CD1c-positive myeloid dendritic cell (primary cell): ENCODE measurements at regions not wholly inside any gene's neighbourhood (a gene's known extent, or its start where the extent isn't known, plus 50 kb on each side); places are given as distances from the start of the nearest gene placed in this dataset.
"Not testable (repeated sequence)": the region's sequence is repeated elsewhere in the genome, so short reads cannot be mapped to it uniquely, and the experiment has no call there.

Experiments
- DNase-seq: peaks from one replicate; pipeline ENCODE4 v3.0.0-alpha.2; 2016; ENCODE audit errors: extremely low spot score

- no peak for DNase-seq
These were observed 132.5 kb upstream of the ID2 start for GRCh38 chr2:8549273-8549922.

DNA sequence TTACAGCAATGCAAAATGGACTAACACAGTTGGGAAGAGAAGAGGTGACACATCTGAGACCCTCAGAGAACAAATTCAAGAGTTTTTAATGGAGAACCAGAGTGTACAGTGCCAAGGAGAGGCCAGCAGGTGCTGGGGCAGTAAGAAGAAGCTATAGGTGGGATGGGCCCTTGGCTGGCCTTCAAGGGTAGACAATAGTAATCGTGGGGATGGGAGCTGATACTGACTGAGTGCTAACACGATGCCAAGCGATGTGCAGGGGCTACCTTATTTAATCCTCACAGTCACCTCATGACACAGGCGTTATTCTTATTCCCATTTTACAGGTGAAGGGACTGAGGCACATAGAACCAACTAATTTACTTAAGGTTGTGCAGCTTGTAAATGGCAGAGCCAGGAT lies 131.9 kb upstream of the ID2 start:
- no peak for DNase-seq

- no peak for DNase-seq
These were observed 131.4 kb upstream of the ID2 start for GRCh38 chr2:8550481-8550880.

- no peak for DNase-seq
These were observed 130.8 kb upstream of the ID2 start for GRCh38 chr2:8550937-8551621.

DNA sequence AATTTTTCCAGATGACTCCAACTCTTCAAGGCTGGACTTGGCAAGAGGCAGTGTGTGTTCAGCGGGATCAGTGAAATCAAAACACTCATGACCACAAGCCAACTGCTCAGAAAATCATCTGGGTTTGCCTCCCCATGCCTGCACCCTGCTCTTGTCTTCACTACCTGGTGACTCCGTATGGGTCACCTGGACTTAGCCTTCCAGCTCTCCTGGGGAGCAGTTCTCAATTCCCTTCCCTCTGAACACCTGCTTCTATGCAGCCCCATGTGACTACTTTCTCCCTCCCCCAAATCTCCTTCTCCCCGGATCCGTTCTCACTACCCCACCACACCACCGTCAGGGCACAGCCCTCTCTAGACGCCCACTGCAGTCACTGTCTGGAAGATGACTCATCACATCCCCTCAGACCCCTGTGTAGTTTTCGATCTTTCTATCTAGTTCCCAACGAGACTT lies 130.2 kb upstream of the ID2 start:
- DNase-seq, result peak; percentile 28

GRCh38 chr2:8552293-8552801 lies 129.5 kb upstream of the ID2 start:
- DNase-seq, result no peak

DNA sequence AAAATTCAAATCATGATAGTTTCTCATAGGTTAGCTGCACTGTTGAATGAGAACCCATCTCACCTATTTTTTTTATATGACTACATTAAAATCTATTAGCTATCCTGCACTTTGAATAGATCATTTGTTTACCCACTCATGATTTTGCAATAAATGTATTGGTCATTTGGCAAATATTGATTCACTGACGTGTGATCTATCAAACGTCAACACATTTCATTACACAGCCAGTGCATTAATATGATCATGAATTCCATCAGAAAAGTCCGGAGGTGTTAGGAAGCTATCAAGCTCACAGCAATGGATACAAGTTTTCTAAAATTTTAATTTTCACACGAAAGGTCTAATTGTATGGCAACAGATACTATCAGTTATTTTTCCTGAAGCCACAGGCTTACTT lies 128.2 kb upstream of the ID2 start:
- DNase-seq, result no peak

DNA sequence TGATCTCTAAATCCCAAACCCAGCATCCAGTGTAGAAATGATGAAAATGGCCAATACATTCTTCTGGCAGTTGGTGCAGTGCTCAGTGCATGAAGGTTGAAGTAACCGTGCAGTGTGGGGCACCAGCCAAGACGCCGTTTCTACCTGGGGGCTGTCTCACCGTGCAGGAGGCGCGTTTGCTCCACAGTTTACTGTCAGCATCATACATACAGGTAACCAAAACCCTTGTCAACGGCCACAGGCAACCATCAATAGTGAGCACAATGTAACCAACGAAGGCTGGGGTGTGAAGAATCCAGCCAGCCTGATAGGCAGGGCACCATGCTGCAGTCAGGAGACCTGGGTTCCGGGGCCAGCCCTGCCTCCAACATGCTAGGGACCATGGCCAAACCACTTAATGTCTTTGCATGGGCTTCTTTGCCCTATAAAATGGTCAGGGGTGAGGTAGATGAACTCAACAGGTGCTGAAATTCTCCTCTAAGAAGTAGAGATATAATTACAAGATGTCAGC lies 127.5 kb upstream of the ID2 start:
- no peak for DNase-seq

DNA sequence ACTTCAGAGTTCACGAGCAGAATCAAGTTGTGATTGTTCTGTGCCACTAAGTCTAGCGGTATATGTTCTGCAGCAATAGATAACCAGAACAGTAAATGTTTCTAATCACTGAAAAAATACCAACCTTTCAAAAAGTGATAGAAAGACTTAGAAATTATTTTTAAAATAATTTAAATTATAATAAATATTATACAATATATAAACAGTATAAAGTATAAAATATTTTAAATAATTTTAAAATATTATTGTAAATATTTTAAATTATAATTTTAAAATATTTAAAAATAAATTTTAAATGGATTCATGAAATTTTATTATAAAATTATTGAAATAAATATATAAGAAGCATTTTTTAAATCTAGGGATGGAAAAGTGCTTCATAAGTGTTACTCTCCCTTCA lies 126.3 kb upstream of the ID2 start:
- no peak for DNase-seq

DNA sequence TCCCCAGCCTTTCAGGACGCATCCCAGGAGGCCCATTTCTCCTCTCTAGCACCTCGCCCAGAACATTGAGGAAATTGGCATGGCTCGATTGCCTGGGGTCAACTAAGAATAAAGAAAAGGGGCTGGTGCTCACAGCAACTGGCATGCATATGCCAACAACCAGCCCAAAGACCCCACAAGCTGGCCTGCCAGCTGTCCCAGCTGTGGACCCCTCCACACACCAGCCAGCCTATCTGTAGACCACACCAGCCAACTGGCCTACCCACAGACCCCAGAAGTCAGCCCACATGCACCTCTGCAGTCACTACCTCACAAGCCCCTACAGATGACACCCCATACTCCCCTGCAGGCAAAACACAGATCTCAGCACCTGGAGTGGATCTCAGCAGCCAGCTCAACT lies 123.8 kb upstream of the ID2 start:
- no peak for DNase-seq

DNA sequence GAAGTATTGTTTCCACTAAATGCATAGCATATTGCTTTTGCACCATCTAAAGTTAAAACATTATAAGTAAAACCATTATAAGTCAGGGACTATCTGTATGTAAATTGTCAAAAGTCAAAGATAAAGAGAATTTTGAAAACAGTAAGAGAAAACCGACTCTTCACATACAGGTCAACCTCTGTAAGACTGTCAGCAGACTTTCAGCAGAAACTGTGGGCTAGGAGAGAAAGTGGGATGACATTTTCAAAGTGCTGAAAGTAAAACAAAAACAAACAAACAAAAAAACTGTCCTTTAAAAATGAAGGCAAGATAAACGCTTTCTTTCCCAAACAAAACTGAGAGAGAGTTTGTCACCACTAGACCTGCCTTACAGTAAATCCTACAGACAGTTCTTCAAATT lies 122.9 kb upstream of the ID2 start:
- DNase-seq, result no peak

GRCh38 chr2:8559805-8560204 lies 122.1 kb upstream of the ID2 start:
- no peak for DNase-seq

GRCh38 chr2:8561692-8562091 lies 120.2 kb upstream of the ID2 start:
- DNase-seq, result not testable (repeated sequence)

GRCh38 chr2:8563814-8564474 lies 117.9 kb upstream of the ID2 start:
- DNase-seq, result no peak

- no peak for DNase-seq
These were observed 117.4 kb upstream of the ID2 start for GRCh38 chr2:8564475-8564874.

DNA sequence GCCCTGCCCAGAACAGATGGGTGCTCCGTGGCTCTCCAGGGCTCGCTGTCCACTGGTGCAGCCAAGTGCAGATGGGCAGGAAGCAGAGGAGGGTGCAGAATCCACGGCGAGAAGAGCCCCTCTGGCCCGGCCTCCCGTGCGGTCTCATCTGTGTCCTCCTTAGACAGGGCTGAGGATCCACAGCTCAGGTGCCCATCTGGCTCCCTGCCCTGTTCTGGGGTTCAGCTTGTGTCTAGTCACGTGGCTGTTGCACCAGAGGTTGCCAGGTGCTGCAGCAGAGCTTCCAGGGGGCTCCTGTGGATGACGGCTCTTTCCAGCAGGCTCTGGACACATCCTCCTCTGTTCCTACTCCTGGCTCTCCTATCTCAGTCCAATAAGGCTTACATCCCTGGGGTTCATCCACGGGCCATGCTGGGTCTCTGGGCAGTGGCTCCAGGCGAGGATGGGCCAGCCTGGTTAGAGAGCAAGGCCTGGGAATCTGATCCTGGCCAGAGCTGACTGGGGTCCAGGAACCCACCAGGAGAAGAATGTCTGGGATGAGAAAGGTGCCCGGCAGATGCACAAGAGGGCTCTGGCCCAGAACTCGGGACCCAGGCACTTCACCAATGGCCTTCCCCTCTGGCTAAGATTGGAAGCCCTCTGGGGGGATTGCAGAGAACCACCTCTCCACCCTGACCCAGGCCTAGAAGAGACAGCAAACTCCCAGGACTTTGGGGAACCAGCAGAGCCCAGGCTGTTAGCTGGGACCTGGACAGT lies 116.3 kb upstream of the ID2 start:
- no peak for DNase-seq

DNA sequence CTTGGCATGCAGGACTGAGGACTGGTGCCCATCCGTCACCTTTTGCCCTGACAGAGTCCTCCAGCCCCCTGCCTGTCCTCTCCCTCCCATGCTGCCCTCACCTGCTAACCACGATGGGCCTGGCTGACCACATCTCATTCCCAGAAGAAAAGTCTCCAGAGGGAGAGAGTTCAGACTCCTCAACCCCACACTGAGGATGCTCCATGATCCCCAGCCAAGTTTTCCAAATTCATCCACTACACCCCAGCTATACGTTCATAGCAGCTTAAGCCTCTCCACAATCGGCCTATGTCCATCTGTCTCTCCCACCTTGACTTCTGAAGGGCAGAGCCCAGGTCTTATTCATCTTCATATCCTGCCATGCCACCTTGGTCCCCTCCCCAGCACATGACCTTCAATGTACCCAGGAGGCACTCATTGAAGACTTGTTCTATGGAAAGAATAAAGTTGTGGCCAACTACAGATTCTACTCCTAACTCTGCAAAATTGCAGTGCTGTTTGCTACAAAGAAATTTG lies 115.6 kb upstream of the ID2 start:
- DNase-seq, result no peak

DNA sequence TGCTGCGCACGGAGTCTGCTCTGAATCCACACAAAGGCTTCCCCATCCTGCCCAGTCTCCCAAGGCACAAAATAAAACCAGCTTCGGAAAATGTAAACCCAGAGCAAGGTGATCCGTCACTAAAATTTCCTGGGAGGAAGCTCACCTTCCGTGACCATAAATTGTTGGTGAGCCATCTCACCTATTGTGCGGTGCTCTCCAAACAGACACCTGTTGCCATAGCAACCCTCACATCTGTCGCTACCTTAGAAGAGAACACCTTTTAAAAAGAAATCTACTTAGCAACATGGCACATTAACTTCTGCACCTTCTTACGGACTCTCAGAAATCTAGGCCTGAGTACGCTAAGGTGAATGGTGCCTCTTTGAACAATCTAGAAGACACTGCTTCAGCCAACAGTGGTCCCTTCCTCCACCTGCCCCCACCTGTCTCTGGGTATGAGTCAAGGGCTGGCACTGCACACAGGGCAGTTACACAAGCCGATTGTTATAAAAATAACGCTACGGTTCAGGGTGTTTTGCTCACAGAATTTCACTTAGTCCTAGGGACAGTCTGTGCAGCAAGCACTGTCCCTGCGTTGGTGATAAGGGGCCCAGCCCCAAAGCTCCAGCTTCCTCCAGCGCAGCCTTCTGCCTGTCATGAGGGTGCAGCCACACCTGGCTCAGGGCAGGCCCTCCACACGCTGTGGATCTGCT lies 114.9 kb upstream of the ID2 start:
- DNase-seq, result no peak

- DNase-seq, result no peak
These were observed 114.2 kb upstream of the ID2 start for GRCh38 chr2:8567469-8568260.

GRCh38 chr2:8568543-8569302 lies 113.1 kb upstream of the ID2 start:
- no peak for DNase-seq
